ENCODE measurements at regions not wholly inside any gene's neighbourhood (a gene's known extent, or its start where the extent isn't known, plus 50 kb on each side); places are given as distances from the start of the nearest gene placed in this dataset.

- Histone ChIP-seq H4K20me1 (ENCODE audit: control insufficient read depth, insufficient read depth, low read length, poor library complexity, severe bottlenecking) (no peaks in the 10 kb centered on the region), H3K9me3 (ENCODE audit: control extremely low read depth in 1 of 3, control insufficient read depth in 2 of 3, insufficient read depth in 1 of 3, low read length in 2 of 3) (peaks cover 1 to 7% (median 4%) of the 10 kb centered on the region in 3 donors), H3K27me3 (replicated peaks in 1 of 4; ENCODE audit: control extremely low read depth in 1 of 4, control insufficient read depth in 3 of 4, insufficient read depth in 4 of 4, low read length in 3 of 4) (peaks cover 0 to 3% (median 0%) of the 10 kb centered on the region in 4 experiments), H3K4me3 (ENCODE audit: control extremely low read depth in 1 of 5, extremely low read depth in 1 of 5, insufficient read depth in 1 of 5, low read depth in 2 of 5, low read length in 4 of 5) (no peak overlapping the region), H2AFZ (ENCODE audit: insufficient read depth, low read depth, low read length, poor library complexity, severe bottlenecking) (no peak overlapping the region), H3K9ac (ENCODE audit: low read length) (no peak overlapping the region), H3K79me2 (ENCODE audit: control insufficient read depth, insufficient read depth, low read length) (no peaks in the 10 kb centered on the region), H3K4me2 (replicated peaks; ENCODE audit: low read depth, low read length, poor library complexity, severe bottlenecking) (no peak overlapping the region), H3K4me1 (ENCODE audit: control insufficient read depth in 2 of 2, insufficient read depth in 2 of 2, low read length in 2 of 2) (no peaks in the 10 kb centered on the region), H3K27ac (ENCODE audit: low read length in 2 of 2) (no peak overlapping the region), H3K36me3 (replicated peaks in 1 of 2; ENCODE audit: control extremely low read depth in 1 of 2, control insufficient read depth in 1 of 2, extremely low read depth in 1 of 2, insufficient read depth in 2 of 2, low read length in 1 of 2) (no peaks in the 10 kb centered on the region)
- POLR2A ChIA-PET = no interaction called here
- H3K27ac Mint-ChIP-seq = no peak overlapping the region
- WGBS (ENCODE audit: insufficient coverage) = no CpG with 5 or more reads among the region's 4 CpGs
- TF ChIP-seq EZH2 (IDR thresholded peaks at IDR 0.05; ENCODE audit: borderline replicate concordance, insufficient read depth, low read depth, low read length, poor library complexity, severe bottlenecking) (no peak), CTCF (IDR thresholded peaks at IDR 0.05) (no peak)
- CTCF ChIA-PET = no interaction called here
- H3K4me1 Mint-ChIP-seq = no peaks in the 10 kb centered on the region
- ATAC-seq (ENCODE audit: low read depth) = no peak
- H3K4me3 Mint-ChIP-seq = no peak overlapping the region
- peaks cover 7% of the 10 kb centered on the region for H3K27me3 Mint-ChIP-seq
- intact Hi-C loops (cut with micrococcal nuclease) = no loop called here
- peaks cover 12% of the 10 kb centered on the region for H3K9me3 Mint-ChIP-seq (ENCODE audit: insufficient read depth)
- DNase-seq = no peak
Measured at GRCh38 chr10:4442296-4442695, 383.7 kb upstream of the AKR1E2 start.

DNA sequence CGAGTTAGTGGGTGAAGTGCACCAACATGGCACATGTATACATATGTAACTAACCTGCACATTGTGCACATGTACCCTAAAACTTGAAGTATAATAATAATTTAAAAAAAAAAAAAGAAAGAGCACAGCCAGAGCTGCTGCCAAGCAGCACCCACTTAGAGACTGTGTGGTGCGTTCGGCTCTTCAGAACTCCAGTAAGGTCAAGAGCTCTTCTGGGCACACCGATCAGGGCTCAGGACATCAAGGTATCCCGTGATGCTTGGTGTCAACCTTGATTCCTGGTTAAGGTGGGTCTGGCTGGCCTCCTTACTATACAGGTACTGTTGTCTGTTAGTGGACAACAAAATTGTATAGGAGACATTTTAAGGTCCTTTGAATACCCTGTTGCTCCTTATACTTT is 385.7 kb upstream of the AKR1E2 start:
- no peak for DNase-seq
- ATAC-seq (ENCODE audit: low read depth) = no peak
- TF ChIP-seq EZH2 (IDR thresholded peaks at IDR 0.05; ENCODE audit: borderline replicate concordance, insufficient read depth, low read depth, low read length, poor library complexity, severe bottlenecking) (no peak), CTCF (IDR thresholded peaks at IDR 0.05) (no peak)
- 100% methylated on average over 2 of the region's 5 CpGs for WGBS (ENCODE audit: insufficient coverage)
- CTCF ChIA-PET = no interaction called here
- H3K4me1 Mint-ChIP-seq = no peaks in the 10 kb centered on the region
- H3K4me3 Mint-ChIP-seq = no peak overlapping the region
- H3K27ac ChIP-seq (ENCODE audit: low read length in 2 of 2) = no peak overlapping the region
- intact Hi-C loops (cut with micrococcal nuclease) = no loop called here
- no peaks in the 10 kb centered on the region for H4K20me1 ChIP-seq (ENCODE audit: control insufficient read depth, insufficient read depth, low read length, poor library complexity, severe bottlenecking)
- H3K27me3 Mint-ChIP-seq = peaks cover 7% of the 10 kb centered on the region
- H3K27ac Mint-ChIP-seq = no peak overlapping the region
- POLR2A ChIA-PET = no interaction called here
- H3K79me2 ChIP-seq (ENCODE audit: control insufficient read depth, insufficient read depth, low read length) = no peaks in the 10 kb centered on the region
- H2AFZ ChIP-seq (ENCODE audit: insufficient read depth, low read depth, low read length, poor library complexity, severe bottlenecking) = no peak overlapping the region
- peaks cover 1 to 7% (median 4%) of the 10 kb centered on the region in 3 donors for H3K9me3 ChIP-seq (ENCODE audit: control extremely low read depth in 1 of 3, control insufficient read depth in 2 of 3, insufficient read depth in 1 of 3, low read length in 2 of 3)
- no peak overlapping the region for H3K9ac ChIP-seq (ENCODE audit: low read length)
- H3K36me3 ChIP-seq (replicated peaks in 1 of 2; ENCODE audit: control extremely low read depth in 1 of 2, control insufficient read depth in 1 of 2, extremely low read depth in 1 of 2, insufficient read depth in 2 of 2, low read length in 1 of 2) = no peaks in the 10 kb centered on the region
- no peak overlapping the region for H3K4me2 ChIP-seq (replicated peaks; ENCODE audit: low read depth, low read length, poor library complexity, severe bottlenecking)
- peaks cover 12% of the 10 kb centered on the region for H3K9me3 Mint-ChIP-seq (ENCODE audit: insufficient read depth)
- H3K27me3 ChIP-seq (replicated peaks in 1 of 4; ENCODE audit: control extremely low read depth in 1 of 4, control insufficient read depth in 3 of 4, insufficient read depth in 4 of 4, low read length in 3 of 4) = peaks cover 0 to 3% (median 0%) of the 10 kb centered on the region in 4 experiments
- no peaks in the 10 kb centered on the region for H3K4me1 ChIP-seq (ENCODE audit: control insufficient read depth in 2 of 2, insufficient read depth in 2 of 2, low read length in 2 of 2)
- no peak overlapping the region for H3K4me3 ChIP-seq (ENCODE audit: control extremely low read depth in 1 of 5, extremely low read depth in 1 of 5, insufficient read depth in 1 of 5, low read depth in 2 of 5, low read length in 4 of 5)

Data from B cell (primary cell).